MM.1S (cell line): ENCODE measurements at regions not wholly inside any gene's neighbourhood (a gene's known extent, or its start where the extent isn't known, plus 50 kb on each side); places are given as distances from the start of the nearest gene placed in this dataset.

ENCODE experiments used
- CTCF ChIP-seq: fragments of 300-600 bp; sonication (generic); IDR thresholded peaks from 2 replicates; pipeline ENCODE4 v1.5.1; 2016; ENCODE audit warnings: antibody characterized with exemption, low read length, mixed read lengths
- EZH2phosphoT487 ChIP-seq: fragments of 300-600 bp; sonication (generic); IDR thresholded peaks from 2 replicates; pipeline ENCODE4 v1.6.1; 2018; ENCODE audit warnings: antibody characterized with exemption, low read length

DNA sequence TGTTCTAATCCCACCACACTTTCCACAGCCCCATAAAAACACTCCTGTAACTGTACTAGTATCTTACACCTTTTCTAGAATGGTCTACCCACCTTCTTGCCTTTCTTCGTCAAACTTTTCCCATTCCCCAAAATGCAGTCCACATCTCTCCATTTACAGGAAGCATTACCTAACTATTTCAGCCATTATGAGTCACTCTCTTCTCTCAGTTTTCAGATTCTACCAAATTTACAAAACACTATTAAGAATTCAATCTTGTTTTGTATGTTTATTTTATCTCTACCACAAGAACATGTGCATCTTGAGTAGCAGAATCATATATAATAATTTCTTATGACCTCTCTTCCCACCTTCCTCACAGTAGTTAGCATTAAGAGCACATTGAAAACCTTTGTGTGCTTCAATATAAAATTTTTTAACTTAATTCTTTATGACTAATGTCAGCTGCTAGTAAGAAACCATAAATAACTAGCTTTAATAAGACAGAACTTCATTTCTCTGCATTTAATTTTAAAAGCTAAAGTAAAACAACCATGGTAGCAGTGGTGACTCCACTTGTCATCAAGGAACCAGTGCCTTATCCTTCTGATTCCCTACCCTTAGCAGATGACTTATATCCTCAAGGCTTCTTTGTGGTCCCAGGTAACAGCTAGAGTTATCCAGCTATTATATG lies 56.6 kb upstream of the MAP2 start:
- TF ChIP-seq CTCF (no peak), EZH2phosphoT487 (no peak)
